ENCODE measurements at regions not wholly inside any gene's neighbourhood (a gene's known extent, or its start where the extent isn't known, plus 50 kb on each side); places are given as distances from the start of the nearest gene placed in this dataset.

DNA sequence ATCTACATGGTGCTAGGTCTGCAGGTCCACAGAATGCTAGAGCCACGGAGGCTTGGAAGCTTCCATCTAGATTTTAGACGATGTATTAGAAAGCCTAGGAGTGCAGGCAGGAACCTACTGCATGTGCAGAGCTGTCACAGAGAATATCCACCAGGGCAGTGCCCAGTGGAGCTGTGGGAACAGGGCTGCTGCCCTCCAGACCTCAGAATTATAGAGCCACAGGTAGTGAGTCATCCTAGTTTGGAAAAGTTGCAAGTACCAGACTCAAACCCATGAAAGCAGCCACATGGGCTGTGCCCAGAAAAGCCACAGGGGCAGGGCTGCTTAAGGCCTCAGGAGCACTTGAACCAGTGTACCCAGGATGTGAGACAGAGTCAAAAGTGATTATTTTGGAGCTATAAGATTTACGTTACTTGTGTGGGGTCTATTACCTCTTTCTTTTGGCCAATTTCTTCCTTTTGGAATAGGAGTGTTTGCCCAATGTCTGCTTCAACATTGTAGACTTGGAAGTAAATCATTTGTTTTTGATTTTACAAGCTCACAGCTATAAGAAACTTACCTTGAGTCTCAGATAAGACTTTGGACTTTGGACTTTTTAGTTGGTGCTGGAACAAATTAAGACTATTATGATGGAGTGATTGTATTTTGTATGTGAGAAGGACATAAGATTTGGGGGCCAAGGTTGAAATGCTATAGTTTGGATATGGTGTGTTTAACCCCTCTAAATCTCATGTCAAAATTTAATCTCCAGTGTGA lies 143.5 kb upstream of the CHRDL1 start:
- no peak for TF ChIP-seq MXI1 (IDR thresholded peaks at IDR 0.05; ENCODE audit: low read depth, low read length)
- no peak for TF ChIP-seq EZH2 (IDR thresholded peaks at IDR 0.05; ENCODE audit: borderline replicate concordance, control insufficient read depth, low read depth, low read length)
- no peak for TF ChIP-seq EP300 (IDR thresholded peaks at IDR 0.05; ENCODE audit: borderline replicate concordance in 1 of 2, control insufficient read depth in 1 of 2, low read depth in 2 of 2, low read length in 2 of 2)
- no peak for TF ChIP-seq ASH2L (IDR thresholded peaks at IDR 0.05; ENCODE audit: borderline replicate concordance, low read depth)
